ENCODE measurements at regions not wholly inside any gene's neighbourhood (a gene's known extent, or its start where the extent isn't known, plus 50 kb on each side); places are given as distances from the start of the nearest gene placed in this dataset.
A peak's percentile ranks its signal among the peaks of the same experiment; 100 is the strongest.

DNA sequence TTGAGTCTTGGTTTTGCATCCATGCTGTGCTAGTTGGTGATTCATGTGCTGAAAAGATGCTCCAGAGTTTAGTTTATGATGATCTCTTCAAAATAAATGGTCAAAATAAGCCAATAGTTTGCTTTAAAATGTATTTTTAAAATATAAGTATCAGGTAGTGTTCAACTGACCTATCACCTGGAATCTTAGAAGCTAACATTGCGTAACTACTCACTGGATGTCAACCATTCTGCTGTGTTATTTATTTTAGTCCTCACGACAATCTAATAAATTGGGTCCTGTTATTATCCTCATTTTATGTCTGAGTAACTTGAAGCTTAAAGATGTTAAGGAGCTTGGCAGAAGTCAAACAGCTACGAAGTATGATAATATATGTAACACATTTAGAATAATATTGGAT is 563.7 kb upstream of the MDFIC2 start:
- POLR2A ChIA-PET: no interaction called here
- no peak overlapping the region for H3K4me3 ChIP-seq
- CTCF ChIA-PET: interaction anchor here (0.7 kb wide), 1 partner anchor 14 kb away, joined by 3 read pairs; no protein-coding TSS in a partner anchor
- peaks cover 8% of the 10 kb centered on the region for H3K9me3 ChIP-seq
- DNase-seq (ENCODE audit: low read depth in 1 of 2, low spot score in 1 of 2) (no peak), ATAC-seq (no peak), FAIRE-seq (peak; percentile 65)
- TF ChIP-seq RARB (CRISPR knock-in tag; IDR thresholded peaks at IDR 0.05) (no peak), CEBPB (IDR thresholded peaks at IDR 0.05) (0 out of 4 replicates have a peak, but pooled peaks of 1 of the 2 experiments have one; percentile 6)
- 65% methylated on average over 3 of the region's 3 CpGs for WGBS (ENCODE audit: missing lambda C conversion rate)
- H3K4me1 ChIP-seq: peaks cover 11% of the 10 kb centered on the region
- no peak overlapping the region for H3K4me2 ChIP-seq
- H3K27ac ChIP-seq: no peak overlapping the region

- H3K4me2 ChIP-seq: no peak overlapping the region
- no peak for DNase-seq (ENCODE audit: low read depth in 1 of 2, low spot score in 1 of 2)
- ChIA-PET POLR2A (no interaction called here), CTCF (no interaction called here)
- no peak overlapping the region for H3K27ac ChIP-seq
- TF ChIP-seq EHF (CRISPR knock-in tag; IDR thresholded peaks at IDR 0.05) (no peak), HOXA7 (CRISPR knock-in tag; IDR thresholded peaks at IDR 0.05) (no peak), SMC3 (IDR thresholded peaks at IDR 0.05) (no peak), EP300 (IDR thresholded peaks at IDR 0.05) (no peak), CBX8 (IDR thresholded peaks at IDR 0.05) (no peak), RARB (CRISPR knock-in tag; IDR thresholded peaks at IDR 0.05) (no peak), CBX2 (IDR thresholded peaks at IDR 0.05; ENCODE audit: borderline replicate concordance, low read depth) (no peak), HEYL (CRISPR knock-in tag; IDR thresholded peaks at IDR 0.05) (no peak), FOSL2 (IDR thresholded peaks at IDR 0.05) (no peak), FOSL2 (CRISPR knock-in tag; IDR thresholded peaks at IDR 0.05) (no peak), RNF2 (IDR thresholded peaks at IDR 0.05; ENCODE audit: borderline replicate concordance, low read depth) (no peak), ZSCAN20 (CRISPR knock-in tag; IDR thresholded peaks at IDR 0.05) (no peak), JUNB (IDR thresholded peaks at IDR 0.05) (no peak), PHF8 (IDR thresholded peaks at IDR 0.05; ENCODE audit: borderline replicate concordance, low read depth) (no peak), CEBPB (IDR thresholded peaks at IDR 0.05) (no peak)
- TF ChIP-seq, protein P1, sequence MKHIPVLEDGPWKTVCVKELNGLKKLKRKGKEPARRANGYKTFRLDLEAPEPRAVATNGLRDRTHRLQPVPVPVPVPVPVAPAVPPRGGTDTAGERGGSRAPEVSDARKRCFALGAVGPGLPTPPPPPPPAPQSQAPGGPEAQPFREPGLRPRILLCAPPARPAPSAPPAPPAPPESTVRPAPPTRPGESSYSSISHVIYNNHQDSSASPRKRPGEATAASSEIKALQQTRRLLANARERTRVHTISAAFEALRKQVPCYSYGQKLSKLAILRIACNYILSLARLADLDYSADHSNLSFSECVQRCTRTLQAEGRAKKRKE (CRISPR knock-in tag; IDR thresholded peaks at IDR 0.05; ENCODE audit: low read depth): no peak
- TF ChIP-seq, protein P2, sequence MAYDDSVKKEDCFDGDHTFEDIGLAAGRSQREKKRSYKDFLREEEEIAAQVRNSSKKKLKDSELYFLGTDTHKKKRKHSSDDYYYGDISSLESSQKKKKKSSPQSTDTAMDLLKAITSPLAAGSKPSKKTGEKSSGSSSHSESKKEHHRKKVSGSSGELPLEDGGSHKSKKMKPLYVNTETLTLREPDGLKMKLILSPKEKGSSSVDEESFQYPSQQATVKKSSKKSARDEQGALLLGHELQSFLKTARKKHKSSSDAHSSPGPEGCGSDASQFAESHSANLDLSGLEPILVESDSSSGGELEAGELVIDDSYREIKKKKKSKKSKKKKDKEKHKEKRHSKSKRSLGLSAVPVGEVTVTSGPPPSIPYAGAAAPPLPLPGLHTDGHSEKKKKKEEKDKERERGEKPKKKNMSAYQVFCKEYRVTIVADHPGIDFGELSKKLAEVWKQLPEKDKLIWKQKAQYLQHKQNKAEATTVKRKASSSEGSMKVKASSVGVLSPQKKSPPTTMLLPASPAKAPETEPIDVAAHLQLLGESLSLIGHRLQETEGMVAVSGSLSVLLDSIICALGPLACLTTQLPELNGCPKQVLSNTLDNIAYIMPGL (CRISPR knock-in tag; IDR thresholded peaks at IDR 0.05; ENCODE audit: borderline replicate concordance): no peak
- H3K9me3 ChIP-seq: peaks cover 19% of the 10 kb centered on the region
- no peak for FAIRE-seq
- H3K4me1 ChIP-seq: peaks cover 11% of the 10 kb centered on the region
- no peak overlapping the region for H3K4me3 ChIP-seq
- 90% methylated on average over 3 of the region's 3 CpGs for WGBS (ENCODE audit: missing lambda C conversion rate)
- no peak for ATAC-seq
Observed at GRCh38 chr3:70874196-70874595, 561.8 kb upstream of the MDFIC2 start.

GRCh38 chr3:70873686-70874085 is 561.2 kb upstream of the MDFIC2 start:
- FAIRE-seq (no peak), ATAC-seq (no peak), DNase-seq (ENCODE audit: low read depth in 1 of 2, low spot score in 1 of 2) (no peak)
- H3K9me3 ChIP-seq: peaks cover 19% of the 10 kb centered on the region
- TF ChIP-seq HDAC2 (IDR thresholded peaks at IDR 0.05): no peak
- TF ChIP-seq, protein P3, sequence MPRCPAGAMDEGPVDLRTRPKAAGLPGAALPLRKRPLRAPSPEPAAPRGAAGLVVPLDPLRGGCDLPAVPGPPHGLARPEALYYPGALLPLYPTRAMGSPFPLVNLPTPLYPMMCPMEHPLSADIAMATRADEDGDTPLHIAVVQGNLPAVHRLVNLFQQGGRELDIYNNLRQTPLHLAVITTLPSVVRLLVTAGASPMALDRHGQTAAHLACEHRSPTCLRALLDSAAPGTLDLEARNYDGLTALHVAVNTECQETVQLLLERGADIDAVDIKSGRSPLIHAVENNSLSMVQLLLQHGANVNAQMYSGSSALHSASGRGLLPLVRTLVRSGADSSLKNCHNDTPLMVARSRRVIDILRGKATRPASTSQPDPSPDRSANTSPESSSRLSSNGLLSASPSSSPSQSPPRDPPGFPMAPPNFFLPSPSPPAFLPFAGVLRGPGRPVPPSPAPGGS (IDR thresholded peaks at IDR 0.05): no peak
- TF ChIP-seq RAD21 (conservative IDR thresholded peaks at IDR 0.05 in 1 of 2, IDR thresholded peaks at IDR 0.05 in 1 of 2): no peak
- no peak for TF ChIP-seq FOXS1 (CRISPR knock-in tag; IDR thresholded peaks at IDR 0.05)
- no peak for TF ChIP-seq JUNB (IDR thresholded peaks at IDR 0.05)
- no peak for TF ChIP-seq FOSL2 (IDR thresholded peaks at IDR 0.05)
- no peak for TF ChIP-seq FOSL2 (CRISPR knock-in tag; IDR thresholded peaks at IDR 0.05)
- no peak for TF ChIP-seq CBX8 (IDR thresholded peaks at IDR 0.05)
- no peak for TF ChIP-seq NFE2L2 (conservative IDR thresholded peaks at IDR 0.05; ENCODE audit: low read length)
- no peak for TF ChIP-seq KDM5A (IDR thresholded peaks at IDR 0.05)
- TF ChIP-seq, protein P4, sequence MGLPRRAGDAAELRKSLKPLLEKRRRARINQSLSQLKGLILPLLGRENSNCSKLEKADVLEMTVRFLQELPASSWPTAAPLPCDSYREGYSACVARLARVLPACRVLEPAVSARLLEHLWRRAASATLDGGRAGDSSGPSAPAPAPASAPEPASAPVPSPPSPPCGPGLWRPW (IDR thresholded peaks at IDR 0.05): no peak
- TF ChIP-seq HOXB5 (CRISPR knock-in tag; IDR thresholded peaks at IDR 0.05): no peak
- no peak for TF ChIP-seq ESRRA (IDR thresholded peaks at IDR 0.05; ENCODE audit: borderline replicate concordance, low read length)
- no peak for TF ChIP-seq SREBF2 (IDR thresholded peaks at IDR 0.05)
- TF ChIP-seq REST (IDR thresholded peaks at IDR 0.05): no peak
- TF ChIP-seq JUN (IDR thresholded peaks at IDR 0.05): no peak
- TF ChIP-seq NR3C1 (IDR thresholded peaks at IDR 0.05): no peak
- peaks cover 11% of the 10 kb centered on the region for H3K4me1 ChIP-seq
- ChIA-PET CTCF (interaction anchor here (0.9 kb wide), 1 partner anchor 9 kb away, joined by 3 read pairs; no protein-coding TSS in a partner anchor), POLR2A (no interaction called here)
- H3K27ac ChIP-seq: no peak overlapping the region
- WGBS (ENCODE audit: missing lambda C conversion rate): 73% methylated on average over 5 of the region's 5 CpGs
- no peak overlapping the region for H3K4me3 ChIP-seq
- H3K4me2 ChIP-seq: no peak overlapping the region

All from A549 (cell line).